ENCODE measurements at regions not wholly inside any gene's neighbourhood (a gene's known extent, or its start where the extent isn't known, plus 50 kb on each side); places are given as distances from the start of the nearest gene placed in this dataset.

GRCh38 chr7:26008428-26008827, 143.6 kb upstream of the NFE2L3 start:
- H3K27me3 ChIP-seq (ENCODE audit: insufficient read depth, low read length) = no peaks in the 10 kb centered on the region
- H2AFZ ChIP-seq (ENCODE audit: low read depth, low read length, poor library complexity, severe bottlenecking) = no peak overlapping the region
- no TSS peak for BruUV-seq (replicated peaks)
- H3K4me1 ChIP-seq (ENCODE audit: control insufficient read depth in 1 of 2, insufficient read depth in 2 of 2, low read length in 2 of 2) = no peaks in the 10 kb centered on the region
- RAD21 ChIA-PET (ENCODE audit: low non-redundant PET in 1 of 2, low total read pairs in 2 of 2, uncharacterized antibody in 2 of 2, unreplicated experiment in 2 of 2) = no interaction called here
- CTCF ChIA-PET = interaction anchor here (0.7 kb wide), 1 partner anchor 18 kb away, joined by 4 read pairs; no protein-coding TSS in a partner anchor
- no peaks in the 10 kb centered on the region for H3K9me3 ChIP-seq (ENCODE audit: control insufficient read depth in 1 of 2, insufficient read depth in 1 of 2, low read depth in 1 of 2, low read length in 2 of 2)
- no peaks in the 10 kb centered on the region for H3K79me2 ChIP-seq (ENCODE audit: insufficient read depth, low read length)
- no peaks in the 10 kb centered on the region for H3K9me2 ChIP-seq (ENCODE audit: insufficient read depth)
- H3K27ac ChIP-seq (ENCODE audit: low read depth, low read length) = no peak overlapping the region
- ATAC-seq (no peak), DNase-seq (ENCODE audit: low read depth, low spot score) (no peak)
- intact Hi-C loops (cut with micrococcal nuclease) = no loop called here
- no peak overlapping the region for H3K4me3 ChIP-seq (replicated peaks in 1 of 2; ENCODE audit: low read depth in 1 of 2, low read length in 2 of 2)
- no peak overlapping the region for H3K4me2 ChIP-seq (ENCODE audit: low read length)
- POLR2A ChIA-PET = no interaction called here
- no peak overlapping the region for H3K9ac ChIP-seq (ENCODE audit: low read length)
- no peaks in the 10 kb centered on the region for H3K36me3 ChIP-seq (ENCODE audit: control insufficient read depth in 1 of 2, insufficient read depth in 2 of 2, low read length in 2 of 2)
- TF ChIP-seq JUND (IDR thresholded peaks at IDR 0.05) (no peak), FOSL1 (IDR thresholded peaks at IDR 0.05; ENCODE audit: low read depth) (no peak), EGR1 (IDR thresholded peaks at IDR 0.05; ENCODE audit: low read depth) (no peak), POLR2AphosphoS5 (IDR thresholded peaks at IDR 0.05; ENCODE audit: low read depth, low read length) (no peak), ZNF274 (IDR thresholded peaks at IDR 0.05; ENCODE audit: low read depth, low read length) (no peak), ZBTB33 (IDR thresholded peaks at IDR 0.05; ENCODE audit: extremely low read depth, insufficient replicate concordance, low read length) (no peak), ATF3 (IDR thresholded peaks at IDR 0.05) (no peak), ZFX (IDR thresholded peaks at IDR 0.05) (no peak), SP1 (IDR thresholded peaks at IDR 0.05; ENCODE audit: low read depth) (no peak), ELF1 (IDR thresholded peaks at IDR 0.05; ENCODE audit: borderline replicate concordance, low read depth) (no peak), RAD21 (IDR thresholded peaks at IDR 0.05; ENCODE audit: low read depth) (no peak), YY1 (IDR thresholded peaks at IDR 0.05; ENCODE audit: extremely low read depth, insufficient replicate concordance, low read depth, low read length) (no peak), REST (IDR thresholded peaks at IDR 0.05; ENCODE audit: low read depth) (no peak), CBX3 (IDR thresholded peaks at IDR 0.05; ENCODE audit: low read depth) (no peak), EZH2 (IDR thresholded peaks at IDR 0.05) (no peak), CEBPB (IDR thresholded peaks at IDR 0.05; ENCODE audit: low read depth) (no peak)
- H4K20me1 ChIP-seq (ENCODE audit: insufficient read depth) = no peaks in the 10 kb centered on the region

Measured in HCT116 (cell line).